NCI-H82 treated with DMSO at 0.1 percent for 48 hours (cell line): ENCODE measurements at regions not wholly inside any gene's neighbourhood (a gene's known extent, or its start where the extent isn't known, plus 50 kb on each side); places are given as distances from the start of the nearest gene placed in this dataset.

ENCODE experiments used
- DNase-seq: peaks from one replicate; lab custom pipeline; 2025; ENCODE audit not compliant: unreplicated experiment; lab: John Stamatoyannopoulos, UW

DNA sequence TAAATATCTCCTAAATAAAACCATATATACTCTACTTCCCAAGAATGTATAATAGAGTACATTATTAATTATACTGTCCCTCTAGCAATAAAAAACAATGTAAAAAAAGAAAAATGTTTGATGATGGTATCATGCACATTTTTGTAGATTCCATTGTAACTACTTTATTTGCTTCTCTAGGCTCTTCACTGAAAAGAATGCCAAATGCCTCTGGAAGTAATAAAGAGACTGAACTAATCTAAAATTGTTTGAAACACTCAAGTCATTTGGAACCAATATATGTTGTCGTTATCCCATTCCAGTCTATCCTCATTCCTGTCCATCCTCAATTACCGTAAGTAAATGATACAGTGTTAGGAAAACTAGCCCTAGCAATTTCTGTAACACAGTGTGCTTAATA, 233.6 kb downstream of the C12orf50 start:
- no peak for DNase-seq

DNA sequence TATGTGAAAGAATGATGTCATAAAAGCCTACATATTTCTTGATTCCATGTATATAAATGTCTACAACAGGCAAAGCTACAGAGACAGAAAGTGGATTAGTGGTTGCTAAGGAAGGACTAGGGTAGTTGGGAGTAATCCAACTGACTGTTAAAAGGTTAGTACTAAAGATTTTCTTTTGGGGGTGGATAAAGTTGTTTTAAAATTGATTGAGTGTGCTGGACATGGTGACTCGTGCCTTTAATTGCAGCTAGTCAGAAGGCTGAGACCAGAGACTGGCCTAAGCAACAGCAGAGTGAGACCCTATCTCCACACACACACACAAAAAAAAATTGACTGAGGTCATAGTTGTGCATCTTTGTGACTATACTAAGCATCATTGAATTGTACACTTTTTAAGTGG, 234.3 kb downstream of the C12orf50 start:
- no peak for DNase-seq

DNA sequence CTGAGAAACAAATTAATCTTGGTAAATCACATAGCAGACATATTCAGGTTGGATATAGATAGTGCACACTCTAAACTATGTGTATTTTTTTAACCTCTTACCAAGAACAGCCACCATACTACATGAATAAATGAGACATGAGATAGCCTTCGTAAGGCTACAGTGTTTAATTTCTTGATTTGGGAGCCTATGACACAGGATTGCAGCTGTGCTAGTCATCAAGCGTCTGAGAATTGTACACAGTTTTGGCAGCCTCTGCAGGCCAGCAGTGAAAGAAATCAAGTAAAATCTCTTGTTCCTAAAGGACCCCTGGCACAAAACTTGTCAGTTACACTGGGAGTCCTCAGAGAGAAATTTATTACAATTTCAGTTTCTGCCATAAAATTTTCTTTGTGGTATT, 236.1 kb downstream of the C12orf50 start:
- DNase-seq: no peak

DNA sequence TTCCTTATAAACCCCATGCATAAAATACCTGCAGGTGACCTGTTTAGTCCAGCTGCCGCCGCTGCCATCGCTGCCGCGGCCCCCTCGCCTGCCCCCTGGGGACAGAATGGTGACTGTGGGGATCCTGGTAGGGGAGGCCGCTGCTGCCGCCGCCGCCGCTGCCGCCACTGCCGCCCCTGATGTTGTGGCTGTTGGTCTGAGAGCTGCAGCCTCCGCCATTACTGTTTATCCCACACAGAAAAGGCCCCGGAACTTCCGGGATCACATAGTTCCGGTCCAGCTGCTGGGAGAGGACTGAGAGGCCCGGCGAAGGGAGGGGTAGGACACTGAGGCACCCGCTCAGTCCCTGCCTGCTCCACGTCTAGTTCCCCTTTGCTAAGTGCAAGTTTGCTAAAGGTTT, 244.9 kb downstream of the C12orf50 start:
- DNase-seq: no peak

DNA sequence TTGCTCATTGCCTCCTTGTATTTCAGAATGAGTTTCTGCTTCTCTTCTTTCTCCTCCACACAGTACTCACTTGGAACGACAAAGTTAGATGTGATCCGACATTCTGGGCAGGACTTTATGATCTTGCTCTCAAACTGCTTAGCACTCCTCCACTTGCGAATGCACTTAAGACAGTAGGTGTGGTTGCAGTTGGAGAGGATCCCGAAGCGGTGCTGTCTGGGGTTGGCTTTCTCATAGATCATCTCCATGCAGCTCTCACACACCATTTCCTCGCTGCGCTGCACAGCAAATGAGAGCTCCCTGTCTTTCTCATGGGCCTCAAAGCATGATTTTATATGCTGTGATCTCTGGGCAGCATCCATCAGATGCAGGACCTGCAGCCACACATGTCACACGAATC, 245.7 kb downstream of the C12orf50 start:
- DNase-seq: no peak

DNA sequence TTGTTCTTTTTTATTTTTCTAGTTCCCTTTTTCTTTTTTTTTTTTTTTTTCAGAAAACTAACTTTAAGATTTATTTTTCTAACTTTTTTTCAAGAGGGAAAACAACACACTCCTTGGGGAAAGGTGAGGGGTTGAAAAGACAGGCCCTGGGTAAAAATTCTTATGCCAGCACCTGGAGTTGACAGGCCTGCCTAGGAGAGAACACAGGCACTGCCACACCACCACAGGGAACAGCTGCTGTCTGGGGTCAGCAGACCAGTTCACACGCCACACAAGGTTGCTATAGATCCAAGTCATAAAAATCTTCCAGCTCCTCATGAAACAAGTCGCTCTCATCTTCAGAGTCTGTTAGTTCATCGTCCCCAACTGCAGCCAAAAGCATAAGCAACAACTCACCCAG, 246.4 kb downstream of the C12orf50 start:
- no peak for DNase-seq

DNA sequence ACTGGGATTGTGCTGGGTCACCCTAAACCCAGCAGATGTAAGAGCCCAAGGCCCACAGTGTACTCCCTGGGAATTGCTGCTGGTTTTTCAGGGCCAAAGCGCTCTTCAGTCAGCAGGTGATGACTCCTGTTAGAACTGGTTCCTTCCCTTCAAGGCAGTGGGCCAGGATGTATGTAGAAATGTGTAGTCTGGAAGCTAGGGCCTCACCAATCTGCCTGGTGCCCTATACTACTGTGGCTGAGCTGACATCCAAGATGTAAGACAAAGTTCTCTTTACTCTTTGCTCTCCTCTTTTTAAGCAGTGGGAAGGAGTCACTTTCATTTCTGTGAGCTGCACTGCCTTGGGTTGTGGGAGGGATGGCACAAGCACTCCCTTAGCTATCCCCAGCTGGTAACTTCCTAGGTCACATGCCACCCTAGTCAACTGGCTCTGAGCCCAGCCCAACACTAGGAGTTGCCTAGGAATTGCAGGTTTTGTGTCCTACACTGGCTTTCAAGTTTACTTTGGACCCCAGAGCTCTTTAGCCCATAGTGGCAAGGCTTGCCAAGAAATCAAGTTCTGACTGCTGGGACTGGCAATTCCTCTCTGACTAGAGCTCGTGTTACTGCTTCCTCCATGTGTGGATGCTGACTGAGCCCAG, 249.2 kb downstream of the C12orf50 start:
- DNase-seq: no peak

DNA sequence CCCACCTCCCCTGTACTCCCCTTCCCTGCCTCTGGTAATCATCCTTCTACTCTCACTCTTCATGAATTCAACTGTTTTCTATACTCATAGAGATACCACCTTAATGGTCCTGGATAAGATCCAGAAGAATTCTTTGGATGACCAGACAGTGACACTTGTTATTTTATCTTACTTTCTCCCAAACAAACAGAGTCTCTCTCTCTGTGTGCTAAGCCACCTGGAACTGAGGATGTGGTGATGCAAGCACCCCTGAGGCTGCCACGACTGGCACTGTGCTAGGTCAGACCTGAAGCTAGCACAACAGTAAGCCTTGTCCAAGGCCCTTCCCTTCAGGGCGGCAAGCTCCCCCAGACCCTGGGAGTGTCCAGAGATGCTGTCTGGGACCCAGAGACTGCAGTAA, 250.2 kb downstream of the C12orf50 start:
- DNase-seq: no peak

DNA sequence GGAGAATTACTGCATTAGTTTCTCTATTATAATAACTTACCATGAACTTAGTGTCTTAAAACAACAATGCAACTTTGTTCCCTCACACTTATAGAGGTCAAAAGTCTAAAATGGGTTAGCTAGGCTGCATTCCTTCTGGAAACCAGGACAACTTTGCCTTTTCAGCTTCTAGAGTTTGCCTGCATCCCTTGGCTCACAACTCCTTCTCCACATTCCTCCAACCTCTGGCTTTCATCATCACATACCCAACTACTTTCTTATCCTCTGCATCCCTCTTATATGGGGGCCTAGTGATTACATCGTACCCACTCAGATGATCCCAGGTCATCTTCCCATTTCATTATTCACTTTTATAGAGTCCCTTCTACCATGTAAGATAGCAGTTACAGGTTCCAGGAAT, 251.1 kb downstream of the C12orf50 start:
- DNase-seq: no peak

DNA sequence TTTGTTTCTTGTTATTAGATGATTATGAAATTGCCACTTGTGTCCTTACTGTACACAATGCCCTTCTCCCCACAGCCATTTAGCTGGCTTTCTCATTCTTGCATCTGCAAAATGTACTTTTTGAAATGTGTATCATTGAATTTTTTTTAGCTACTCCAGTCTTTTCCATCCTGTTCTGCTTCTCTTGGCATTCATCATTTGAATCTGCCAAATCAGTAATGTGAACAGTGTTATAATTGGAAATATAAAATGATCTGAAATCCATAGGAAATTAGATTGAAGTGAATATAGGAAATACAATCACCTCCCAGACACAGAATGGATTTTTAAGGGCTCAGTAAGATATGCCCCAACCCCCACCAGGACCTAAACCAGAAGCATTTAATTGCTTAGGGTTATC, 253.4 kb downstream of the C12orf50 start:
- no peak for DNase-seq

DNA sequence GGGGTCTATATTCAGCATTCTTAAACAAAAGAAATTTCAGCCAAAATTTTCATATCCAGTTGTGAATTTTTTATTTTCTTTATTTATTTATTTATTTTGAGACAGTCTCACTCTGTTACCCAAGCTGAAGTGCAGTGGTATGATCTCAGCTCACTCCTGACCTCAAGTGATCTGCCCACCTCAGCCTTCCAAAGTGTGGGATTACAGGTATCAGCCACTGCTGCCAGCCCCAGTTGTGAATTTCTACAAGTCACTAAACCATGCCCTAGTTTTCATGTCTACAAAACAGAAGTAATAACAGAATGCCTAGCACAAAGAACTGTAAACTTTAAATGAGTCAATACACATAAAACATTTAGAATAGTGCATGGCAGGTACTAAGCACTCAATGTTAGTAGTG, 254.2 kb downstream of the C12orf50 start:
- no peak for DNase-seq

DNA sequence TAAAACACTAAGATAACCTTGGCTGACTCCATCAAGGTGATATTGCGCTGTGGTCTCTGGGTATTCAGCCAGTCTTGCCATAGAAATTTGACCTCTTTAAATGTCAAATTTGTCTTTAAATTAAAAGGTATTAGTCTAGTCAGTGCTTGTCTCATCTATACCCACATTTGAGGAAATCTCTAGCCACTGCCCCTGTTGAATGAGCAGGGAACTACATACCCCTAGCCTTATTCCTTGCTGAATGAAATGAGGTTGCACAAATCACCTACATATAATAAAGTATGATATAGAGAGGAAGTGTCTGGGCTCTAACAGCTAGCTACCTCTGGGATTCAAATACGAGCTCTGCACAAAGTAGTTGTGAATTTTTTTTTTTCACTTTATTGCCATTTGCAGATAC, 256.8 kb downstream of the C12orf50 start:
- DNase-seq: no peak

DNA sequence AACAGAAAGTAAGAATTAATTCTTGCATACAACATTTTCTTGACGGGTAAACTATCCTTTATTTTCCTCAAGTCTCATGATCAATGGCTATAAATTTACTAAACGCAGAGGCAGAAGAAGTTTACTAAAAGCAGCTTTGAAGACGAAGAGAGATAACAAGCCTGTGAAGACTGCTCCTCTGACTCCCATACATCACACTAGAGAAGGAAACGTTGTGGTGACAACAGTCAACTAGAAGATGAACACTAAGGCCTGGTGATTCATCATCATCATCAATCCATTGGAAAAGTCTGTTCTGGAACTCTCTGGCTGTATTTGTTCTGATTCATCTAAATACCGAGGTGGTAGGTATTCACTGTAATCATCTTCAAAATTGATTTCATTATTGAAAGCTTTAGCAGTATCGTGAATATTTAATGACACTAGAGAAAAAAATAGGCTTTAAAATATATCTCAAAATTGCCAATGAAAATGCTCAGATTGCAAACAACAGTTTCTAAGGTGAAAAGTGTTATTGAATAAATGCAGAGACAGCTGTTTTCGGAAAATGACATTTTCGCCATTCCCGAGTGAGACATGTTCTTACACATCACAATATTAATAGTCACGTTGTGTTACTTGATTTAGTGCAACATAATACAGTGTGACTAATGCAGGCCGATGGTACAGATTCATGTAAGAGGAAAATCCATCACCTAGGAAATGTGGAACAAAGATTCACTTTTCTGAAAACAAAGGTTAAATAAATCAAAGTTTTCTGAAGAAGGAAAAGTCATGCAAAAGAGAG, 260.5 kb downstream of the C12orf50 start:
- DNase-seq: no peak

DNA sequence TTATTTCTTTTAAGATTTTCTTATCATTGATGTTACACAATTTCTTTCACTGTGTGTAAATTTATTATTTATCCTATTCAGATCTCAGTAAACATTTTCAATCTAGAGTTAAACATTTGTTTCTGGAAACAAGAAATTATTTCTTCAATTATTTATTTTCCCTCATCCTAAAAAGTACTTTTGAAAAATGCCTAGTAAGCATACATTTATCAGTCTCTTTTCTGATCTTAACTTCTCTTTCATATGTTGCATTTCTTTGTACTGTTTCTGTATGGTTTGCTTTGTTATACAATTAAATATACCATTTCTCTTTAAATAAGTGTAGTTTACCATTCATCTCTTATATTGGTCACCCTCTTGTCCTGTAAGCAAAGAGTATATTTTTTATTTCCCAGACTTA, 263.2 kb downstream of the C12orf50 start:
- DNase-seq: no peak

DNA sequence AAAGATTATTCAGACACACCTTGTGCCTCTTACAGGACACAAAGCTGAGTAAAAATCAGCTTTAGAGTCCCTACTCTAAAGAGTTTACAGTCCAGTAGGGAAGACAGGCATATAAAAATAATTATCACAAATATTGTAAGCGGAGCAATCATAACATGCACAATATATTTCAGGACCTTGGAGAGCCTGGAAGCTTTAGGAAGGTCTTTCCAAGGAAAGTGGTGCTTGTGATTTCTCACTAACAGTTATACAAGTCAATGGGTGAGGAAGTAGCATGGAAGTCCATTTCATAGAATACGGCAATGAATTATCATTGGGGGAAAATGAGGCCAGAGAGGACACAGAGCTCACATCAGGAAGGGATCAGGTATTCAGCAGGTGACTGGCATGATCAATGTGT, 268.3 kb downstream of the C12orf50 start:
- no peak for DNase-seq

DNA sequence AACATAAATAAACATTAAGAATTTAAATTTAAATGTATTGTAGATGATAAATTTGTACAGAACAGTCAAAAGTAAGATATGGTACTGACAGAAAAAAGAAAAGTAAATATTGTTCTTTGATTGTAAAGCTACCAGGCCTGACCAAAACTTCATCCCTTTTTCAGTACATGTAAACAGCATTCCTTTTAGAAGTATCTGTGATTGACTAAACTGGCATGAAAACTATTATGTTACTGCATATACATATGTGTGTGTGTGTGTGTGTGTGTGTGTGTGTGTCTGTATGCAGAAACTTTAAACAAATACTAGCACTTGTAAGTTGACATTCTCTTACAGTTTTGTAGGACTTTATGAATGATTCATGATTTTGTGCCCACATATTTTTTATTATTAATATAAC, 270.9 kb downstream of the C12orf50 start:
- no peak for DNase-seq

DNA sequence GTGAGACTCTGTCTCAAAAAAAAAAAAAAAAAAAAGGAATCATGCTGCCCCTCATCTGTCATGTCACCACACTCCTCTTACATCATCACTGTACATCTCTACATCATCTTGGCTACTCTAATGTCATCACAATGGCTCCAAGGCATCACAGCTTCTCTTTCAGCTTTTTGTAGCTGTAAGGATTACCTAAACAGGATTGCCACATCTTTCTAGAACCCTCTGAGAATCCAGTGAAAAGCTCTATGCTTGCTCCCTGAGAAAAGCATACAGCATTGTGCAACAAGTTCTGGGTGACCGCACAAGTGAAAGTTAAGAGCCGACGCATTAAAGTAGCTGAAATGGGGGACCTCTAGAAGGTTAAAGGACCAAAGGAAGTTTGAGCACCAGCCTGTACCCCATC, 272.5 kb downstream of the C12orf50 start:
- no peak for DNase-seq

DNA sequence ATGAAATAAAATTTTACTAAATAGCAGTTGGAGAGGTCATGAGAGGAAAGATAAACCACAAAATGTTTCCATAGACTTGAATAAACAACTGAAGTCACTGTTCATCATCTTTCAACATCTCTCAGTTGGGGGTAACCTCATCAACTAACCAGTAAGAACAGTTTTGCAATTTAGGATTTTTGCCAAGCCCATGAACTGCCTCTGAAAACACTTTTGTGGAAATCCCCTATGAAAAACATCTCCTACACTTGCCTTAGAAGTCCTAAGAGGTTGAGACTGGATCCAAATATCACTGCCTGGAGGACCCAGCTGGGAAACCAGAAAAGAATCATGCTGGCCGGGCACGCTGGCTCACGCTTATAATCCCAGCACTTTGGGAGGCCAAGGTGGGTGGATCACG, 273.1 kb downstream of the C12orf50 start:
- DNase-seq: no peak

DNA sequence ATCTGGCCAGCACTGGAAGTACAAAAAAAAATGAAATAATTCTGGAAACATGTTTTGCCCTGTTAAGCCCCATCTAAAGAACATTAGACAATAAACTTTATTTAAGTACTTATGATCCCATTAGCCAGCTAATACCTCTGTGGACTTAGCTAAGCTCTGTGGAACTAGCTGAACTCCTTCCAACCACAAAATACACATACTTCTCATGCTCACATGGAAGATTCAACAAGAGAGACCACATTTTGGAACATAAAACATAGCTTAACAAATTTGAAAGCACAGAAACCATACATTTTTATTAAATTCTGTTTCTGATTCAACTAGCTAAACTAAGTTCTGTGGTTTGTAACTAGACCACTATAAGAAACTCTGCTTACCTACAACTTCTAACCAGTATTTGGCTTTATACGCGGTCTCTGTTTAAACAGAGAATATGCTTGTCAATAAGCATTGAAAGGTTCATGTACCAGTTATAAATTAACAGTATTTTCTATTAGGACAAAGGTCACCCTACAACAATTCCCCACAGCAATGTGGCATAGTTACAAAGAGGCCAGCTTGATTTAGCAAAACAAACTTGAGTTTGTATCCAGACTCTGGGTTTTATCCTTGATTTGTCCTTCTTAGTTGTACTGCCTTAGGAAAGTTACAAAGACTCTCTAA, 300.1 kb downstream of the C12orf50 start:
- DNase-seq: peak; percentile 10

DNA sequence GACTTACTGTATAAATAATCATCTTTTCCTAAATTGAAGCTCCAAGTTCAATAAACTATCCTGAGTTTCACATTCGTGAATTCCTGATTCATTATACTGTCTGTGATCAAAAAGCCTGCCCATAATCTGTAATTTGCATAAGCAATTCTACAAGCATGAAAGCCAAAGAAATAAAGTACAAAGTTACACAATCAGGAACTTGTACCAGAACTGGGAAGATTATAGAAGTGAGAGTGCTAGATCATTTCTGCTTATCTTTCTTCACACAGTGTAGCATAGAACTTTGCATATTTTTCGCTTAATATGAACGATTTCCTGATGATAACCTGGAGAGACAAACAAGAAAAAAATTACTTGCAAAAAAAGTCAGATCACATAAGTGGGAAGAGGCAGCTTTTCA, 308.2 kb downstream of the C12orf50 start:
- no peak for DNase-seq

DNA sequence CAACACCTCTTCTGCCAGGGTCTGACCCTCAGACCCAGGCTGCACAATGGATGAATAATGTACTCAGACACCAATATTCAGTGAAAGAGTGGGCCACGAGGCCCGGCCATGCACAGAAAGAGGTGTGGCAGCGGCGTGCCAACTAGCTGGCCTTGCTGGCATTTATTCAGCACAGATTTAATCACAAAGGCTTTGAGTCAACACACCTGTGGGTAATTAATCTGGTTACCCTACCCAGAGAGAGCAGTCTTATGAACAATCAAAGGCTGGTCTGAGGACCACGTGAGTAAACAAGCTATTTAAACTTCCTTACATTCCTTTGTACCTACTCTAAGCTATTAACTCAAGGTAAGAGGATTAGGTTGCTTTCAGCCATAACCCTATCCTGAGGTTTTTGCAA, 324.8 kb downstream of the C12orf50 start:
- no peak for DNase-seq

DNA sequence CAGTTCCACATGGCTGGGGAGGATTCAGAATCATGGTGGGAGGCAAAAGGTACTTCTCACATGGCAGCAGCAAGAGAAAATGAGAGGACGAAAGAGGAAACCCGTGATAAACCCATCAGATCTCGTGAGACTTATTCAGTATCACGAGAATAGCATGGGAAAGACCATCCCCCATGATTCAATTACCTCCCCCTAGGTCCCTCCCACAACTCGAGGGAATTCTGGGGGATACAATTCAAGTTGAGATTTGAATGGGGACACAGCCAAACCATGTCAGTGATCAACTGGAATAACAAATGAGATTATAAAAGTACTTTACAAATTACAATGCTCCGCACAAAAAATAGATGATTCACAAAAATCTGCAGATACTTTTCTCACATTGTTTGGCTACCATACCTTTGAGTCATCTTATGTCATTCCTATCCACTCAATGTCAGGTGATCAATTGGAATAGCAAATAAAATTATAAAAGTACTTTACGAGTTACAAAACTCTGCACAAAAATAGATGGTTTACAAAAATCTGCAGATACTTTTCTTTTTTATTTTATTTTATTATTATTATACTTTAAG, 338.9 kb downstream of the C12orf50 start:
- no peak for DNase-seq
